H1 (cell line): ENCODE measurements at regions not wholly inside any gene's neighbourhood (a gene's known extent, or its start where the extent isn't known, plus 50 kb on each side); places are given as distances from the start of the nearest gene placed in this dataset.

Experiments
- CTCF ChIA-PET: fragments of 300-600 bp; sonication (Branson Sonifier 250); formaldehyde crosslinking; loops from one replicate; lab custom pipeline; 2021; ENCODE audit not compliant: partially characterized antibody; lab: Charles Lee
- POLR2A ChIA-PET: fragments of 300-600 bp; sonication (Branson Sonifier 250); formaldehyde crosslinking; loops from one replicate; lab custom pipeline; 2021; ENCODE audit warnings: inconsistent platforms; ENCODE audit not compliant: partially characterized antibody; lab: Charles Lee
- DNase-seq, 2 experiments: peaks; one replicate each; pipeline versions ENCODE4 v3.0.0 to v3.0.0-alpha.2; 2010 to 2022; ENCODE audit warnings: low spot score in 2 of 2, low read depth in 1 of 2, mixed read lengths in 1 of 2
- FAIRE-seq: peaks from 2 replicates; lab custom pipeline; 2011; peaks lifted over from hg19 to GRCh38; lab: Jason Lieb, UNC
- H2AFZ ChIP-seq: 2 replicates; pipeline ENCODE4 v1.8.1; 2012; ENCODE audit warnings: low read length, inconsistent platforms
- H2AK5ac ChIP-seq: 2 replicates; pipeline ENCODE4 v1.6.1; 2013; ENCODE audit warnings: low read depth, low read length
- H2BK120ac ChIP-seq: replicated peaks from 2 replicates; pipeline ENCODE3; 2013; ENCODE audit warnings: low read depth, low read length, inconsistent platforms
- H2BK12ac ChIP-seq: 2 replicates; pipeline ENCODE4 v1.6.1; 2013; ENCODE audit warnings: low read depth, low read length
- H2BK15ac ChIP-seq: 2 replicates; pipeline ENCODE4 v1.6.1; 2013; ENCODE audit warnings: low read length
- H2BK20ac ChIP-seq: 2 replicates; pipeline ENCODE4 v1.6.1; 2013; ENCODE audit warnings: low read length
- H2BK5ac ChIP-seq: 2 replicates; pipeline ENCODE4 v1.6.1; 2013; ENCODE audit warnings: low read depth, low read length
- H3K14ac ChIP-seq: 2 replicates; pipeline ENCODE4 v1.6.1; 2013; ENCODE audit warnings: inconsistent platforms; ENCODE audit not compliant: insufficient read length
- H3K18ac ChIP-seq: 2 replicates; pipeline ENCODE4 v1.6.1; 2013; ENCODE audit warnings: low read length; ENCODE audit errors: extremely low read depth
- H3K23ac ChIP-seq: 2 replicates; pipeline ENCODE4 v1.6.1; 2013; ENCODE audit warnings: inconsistent platforms; ENCODE audit not compliant: insufficient read length
- H3K23me2 ChIP-seq: 2 replicates; pipeline ENCODE4 v1.6.1; 2013; ENCODE audit warnings: low read depth, low read length
- H3K27ac ChIP-seq: 2 replicates; pipeline ENCODE4 v1.6.1; 2011; ENCODE audit warnings: low read depth, low read length, inconsistent platforms
- H3K27me3 ChIP-seq, 4 experiments: replicated peaks in 1 of 4; 1 replicate in 1 of 4; 2 replicates in 3 of 4; pipeline versions ENCODE4 v1.6.1 to v1.8.1; 2011 to 2013; ENCODE audit warnings: low read length in 3 of 4, mild to moderate bottlenecking in 3 of 4, inconsistent platforms in 2 of 4, mixed read lengths in 2 of 4, moderate library complexity in 1 of 4; ENCODE audit not compliant: control insufficient read depth in 3 of 4, insufficient read depth in 3 of 4; ENCODE audit errors: extremely low read depth in 1 of 4
- H3K36me3 ChIP-seq, 4 experiments: 2 replicates each; pipeline versions ENCODE4 v1.6.1 to v1.8.1; 2011 to 2013; ENCODE audit warnings: mild to moderate bottlenecking in 4 of 4, low read length in 3 of 4, moderate library complexity in 2 of 4, control low read depth in 1 of 4, inconsistent platforms in 1 of 4; ENCODE audit not compliant: insufficient read depth in 4 of 4, control insufficient read depth in 2 of 4
- H3K4ac ChIP-seq: replicated peaks from 2 replicates; pipeline ENCODE3; 2013; ENCODE audit warnings: low read length, low read depth, mixed read lengths, inconsistent platforms; ENCODE audit not compliant: insufficient read length
- H3K4me1 ChIP-seq, 4 experiments: replicated peaks in 1 of 4; 1 replicate in 1 of 4; 2 replicates in 3 of 4; pipeline versions ENCODE4 v1.6.1 to v1.8.1; 2011 to 2013; ENCODE audit warnings: low read length in 3 of 4, inconsistent platforms in 2 of 4, mixed read lengths in 1 of 4; ENCODE audit not compliant: insufficient read depth in 4 of 4, control insufficient read depth in 3 of 4
- H3K4me2 ChIP-seq, 2 experiments: 2 replicates each; pipeline versions ENCODE4 v1.6.1 to v1.8.1; 2011 to 2013; ENCODE audit warnings: low read depth in 2 of 2, low read length in 2 of 2, control low read depth in 1 of 2, inconsistent platforms in 1 of 2, mild to moderate bottlenecking in 1 of 2; ENCODE audit not compliant: insufficient read depth in 1 of 2
- H3K4me3 ChIP-seq, 4 experiments: fragments of 200-600, 300-600 bp in 1 of 4; sonication (generic), shearing (Covaris generic), sonication (Bioruptor Twin) in 1 of 4; 2 replicates each; pipeline versions ENCODE4 v1.5.1 to v1.8.1; 2011 to 2016; ENCODE audit warnings: low read length in 4 of 4, low read depth in 3 of 4, control low read depth in 2 of 4, inconsistent platforms in 2 of 4, mild to moderate bottlenecking in 2 of 4, mixed read lengths in 1 of 4, moderate library complexity in 1 of 4; ENCODE audit not compliant: insufficient read depth in 2 of 4; ENCODE audit errors: extremely low read depth in 1 of 4
- H3K56ac ChIP-seq: replicated peaks from 2 replicates; pipeline ENCODE3; 2013; ENCODE audit warnings: low read depth, mild to moderate bottlenecking, mixed read lengths, low read length, inconsistent platforms; ENCODE audit not compliant: insufficient read length
- H3K79me1 ChIP-seq: 2 replicates; pipeline ENCODE4 v1.6.1; 2013; ENCODE audit warnings: low read depth, low read length, control low read depth
- H3K79me2 ChIP-seq, 2 experiments: 2 replicates each; pipeline versions ENCODE4 v1.6.1 to v1.8.1; 2012 to 2013; ENCODE audit warnings: low read length in 2 of 2, mild to moderate bottlenecking in 2 of 2, inconsistent platforms in 1 of 2; ENCODE audit not compliant: insufficient read depth in 2 of 2, control insufficient read depth in 1 of 2
- H3K9ac ChIP-seq, 4 experiments: replicated peaks in 1 of 4; 1 replicate in 1 of 4; 2 replicates in 3 of 4; pipeline versions ENCODE4 v1.6.1 to v1.8.1; 2011 to 2013; ENCODE audit warnings: low read depth in 3 of 4, low read length in 3 of 4, control low read depth in 2 of 4, mild to moderate bottlenecking in 2 of 4, moderate library complexity in 2 of 4, inconsistent platforms in 1 of 4; ENCODE audit errors: extremely low read depth in 1 of 4
- H3K9me3 ChIP-seq, 2 experiments: 2 replicates each; pipeline versions ENCODE4 v1.6.1 to v1.8.1; 2012 to 2013; ENCODE audit warnings: mild to moderate bottlenecking in 2 of 2, moderate library complexity in 2 of 2, control low read depth in 1 of 2, inconsistent platforms in 1 of 2, low read depth in 1 of 2, low read length in 1 of 2, mixed read lengths in 1 of 2; ENCODE audit not compliant: insufficient read depth in 2 of 2
- H4K20me1 ChIP-seq, 2 experiments: replicated peaks in 1 of 2; 2 replicates each; pipeline versions ENCODE3 to v1.8.1; 2011 to 2013; ENCODE audit warnings: inconsistent platforms in 2 of 2, low read length in 2 of 2, mild to moderate bottlenecking in 1 of 2; ENCODE audit not compliant: insufficient read depth in 2 of 2, control insufficient read depth in 1 of 2
- H4K5ac ChIP-seq: 2 replicates; pipeline ENCODE4 v1.6.1; 2013; ENCODE audit warnings: low read length, low read depth, mixed read lengths, inconsistent platforms; ENCODE audit not compliant: insufficient read length
- H4K8ac ChIP-seq: 2 replicates; pipeline ENCODE4 v1.8.0; 2013; ENCODE audit warnings: mild to moderate bottlenecking, moderate library complexity, low read length, inconsistent platforms; ENCODE audit not compliant: insufficient read depth; ENCODE audit errors: extremely low read depth
- H4K91ac ChIP-seq: replicated peaks from 2 replicates; pipeline ENCODE3; 2013; ENCODE audit warnings: low read length, mixed read lengths, inconsistent platforms; ENCODE audit not compliant: insufficient read length
- EGR1 ChIP-seq: IDR thresholded peaks from 2 replicates; pipeline ENCODE4 v1.6.1; 2011; ENCODE audit warnings: low read depth, low read length, borderline replicate concordance
- NRF1 ChIP-seq: IDR thresholded peaks from 2 replicates; pipeline ENCODE4 v1.6.1; 2011; ENCODE audit warnings: mild to moderate bottlenecking, low read depth, low read length, improper control_type of control experiment
- RNF2 ChIP-seq: fragments of 200-900, 300-1000 bp; sonication (generic); IDR thresholded peaks from 2 replicates; pipeline ENCODE4 v1.7.1; 2016; ENCODE audit warnings: borderline replicate concordance, low read depth, mild to moderate bottlenecking, antibody characterized with exemption, low read length; ENCODE audit not compliant: poor library complexity, severe bottlenecking; ENCODE audit errors: missing control alignments
- WGBS, 2 experiments: shearing (Covaris generic) in 1 of 2; methylation state at CpG; one replicate each; pipeline versions ENCODE4 v1.1.6 to v1.1.7; 2013 to 2015; ENCODE audit warnings: low lambda C conversion rate in 2 of 2, mixed read lengths in 2 of 2, inconsistent platforms in 1 of 2, low coverage in 1 of 2, missing lambda C conversion rate in 1 of 2; ENCODE audit not compliant: insufficient replicate concordance in 2 of 2, insufficient coverage in 1 of 2, insufficient read length in 1 of 2; ENCODE audit errors: extremely low coverage in 1 of 2, missing lambda C conversion rate in 1 of 2; 5-methylcytosine and 5-hydroxymethylcytosine counted together

DNA sequence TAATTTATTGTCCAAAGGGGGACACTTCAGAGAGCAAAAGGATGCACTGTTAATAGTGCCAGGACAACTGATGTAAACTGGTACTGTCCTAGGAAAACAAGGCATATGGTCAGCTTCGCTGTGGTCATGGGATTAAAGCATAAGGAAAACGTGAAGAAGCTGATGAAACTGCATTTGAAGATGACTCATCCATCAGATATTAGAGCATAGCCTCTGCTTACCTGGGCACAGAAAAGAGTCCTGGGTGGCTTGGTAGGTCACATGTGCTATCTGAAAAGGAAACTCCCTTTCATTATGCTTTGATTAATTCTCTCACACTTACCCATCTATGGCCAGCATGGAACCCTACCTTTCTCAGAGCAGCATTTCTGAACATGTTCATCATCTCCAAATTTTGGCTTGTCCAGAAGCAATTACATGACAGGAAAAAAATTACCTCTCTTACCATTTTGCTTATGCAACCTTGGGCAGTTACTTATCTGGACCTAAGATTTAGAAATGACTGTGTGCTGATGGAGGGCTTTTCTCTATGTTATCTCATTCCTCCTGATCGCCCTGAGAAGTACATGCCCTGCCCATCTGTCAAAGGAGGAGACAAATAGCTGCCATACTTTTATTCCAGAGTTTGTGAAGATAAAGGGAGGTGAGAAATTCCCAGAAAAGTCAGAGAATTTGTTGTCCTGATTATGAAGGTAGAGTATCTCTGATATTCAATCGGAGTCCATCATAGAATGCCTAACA, 275.3 kb upstream of the SLC14A2 start:
- no peaks in the 10 kb centered on the region for H3K27me3 ChIP-seq
- ChIA-PET CTCF (interaction anchor here (0.5 to 1.2 kb wide), 2 partner anchors 24 to 52 kb away, joined by 3 to 4 read pairs; no protein-coding TSS in a partner anchor), POLR2A (no interaction called here)
- TF ChIP-seq EGR1: no peak
- TF ChIP-seq RNF2: no peak
- TF ChIP-seq NRF1: no peak
- no peak overlapping the region for H2BK120ac ChIP-seq
- H2BK20ac ChIP-seq: no peak overlapping the region
- no peak overlapping the region for H3K27ac ChIP-seq
- H2AFZ ChIP-seq: no peak overlapping the region
- 79% methylated on average over 4 of the region's 4 CpGs; no CpG with 5 or more reads in 1 of the 2 experiments for WGBS, 2 experiments
- no peaks in the 10 kb centered on the region for H3K79me1 ChIP-seq
- H3K9ac ChIP-seq: no peak overlapping the region
- H3K56ac ChIP-seq: no peak overlapping the region
- no peak overlapping the region for H2BK15ac ChIP-seq
- H4K20me1 ChIP-seq: no peaks in the 10 kb centered on the region
- no peaks in the 10 kb centered on the region for H3K79me2 ChIP-seq
- no peak overlapping the region for H2AK5ac ChIP-seq
- no peaks in the 10 kb centered on the region for H3K36me3 ChIP-seq
- H4K8ac ChIP-seq: no peak overlapping the region
- no peak for FAIRE-seq
- no peak overlapping the region for H3K14ac ChIP-seq
- H3K4me2 ChIP-seq: no peak overlapping the region
- no peak for DNase-seq
- no peak overlapping the region for H2BK5ac ChIP-seq
- no peak overlapping the region for H2BK12ac ChIP-seq
- H4K5ac ChIP-seq: no peak overlapping the region
- no peak overlapping the region for H3K23ac ChIP-seq
- H3K9me3 ChIP-seq: no peaks in the 10 kb centered on the region
- no peak overlapping the region for H3K18ac ChIP-seq
- no peaks in the 10 kb centered on the region for H3K4me1 ChIP-seq
- no peaks in the 10 kb centered on the region for H3K23me2 ChIP-seq
- H3K4me3 ChIP-seq: no peak overlapping the region
- H3K4ac ChIP-seq: no peak overlapping the region
- no peak overlapping the region for H4K91ac ChIP-seq
